ENCODE measurements at regions not wholly inside any gene's neighbourhood (a gene's known extent, or its start where the extent isn't known, plus 50 kb on each side); places are given as distances from the start of the nearest gene placed in this dataset.

- no CpG with 5 or more reads among the region's 2 CpGs for WGBS (ENCODE audit: extremely low coverage, insufficient read length, low lambda C conversion rate)
- Histone ChIP-seq H2BK15ac (ENCODE audit: low read depth, low read length) (no peak overlapping the region), H2AFZ (ENCODE audit: low read length) (no peak overlapping the region), H2BK120ac (ENCODE audit: low read depth, low read length, poor library complexity, severe bottlenecking) (no peak overlapping the region), H3K23me2 (ENCODE audit: insufficient read length, low read depth, low read length, poor library complexity, severe bottlenecking) (no peaks in the 10 kb centered on the region), H2AK5ac (ENCODE audit: insufficient read length, low read length) (no peak overlapping the region), H2BK20ac (ENCODE audit: low read depth, low read length, poor library complexity, severe bottlenecking) (no peak overlapping the region), H4K5ac (ENCODE audit: insufficient read length, low read depth, low read length) (no peak overlapping the region), H3K14ac (ENCODE audit: insufficient read depth, low read length) (no peak overlapping the region), H3T11ph (ENCODE audit: low read length) (no peak overlapping the region), H3K27ac (ENCODE audit: insufficient read length, low read depth, low read length) (no peak overlapping the region), H2BK12ac (ENCODE audit: insufficient read length, low read depth, low read length) (no peak overlapping the region), H3K27me3 (ENCODE audit: insufficient read depth, low read length) (no peaks in the 10 kb centered on the region), H3K23ac (ENCODE audit: insufficient read length, low read depth, low read length) (no peak overlapping the region), H3K4me2 (ENCODE audit: insufficient read depth, insufficient read length, low read length) (no peak overlapping the region), H3K9ac (ENCODE audit: extremely low read depth, insufficient read length, low read length) (no peak overlapping the region), H3K18ac (ENCODE audit: insufficient read length, low read depth, low read length) (no peak overlapping the region), H3K9me3 (ENCODE audit: control insufficient read depth, low read depth, low read length) (no peaks in the 10 kb centered on the region), H3K4ac (ENCODE audit: low read depth, low read length) (no peak overlapping the region), H4K91ac (ENCODE audit: insufficient read length, low read depth, low read length) (no peak overlapping the region), H4K20me1 (ENCODE audit: control insufficient read depth, insufficient read depth, insufficient read length) (no peaks in the 10 kb centered on the region), H4K8ac (replicated peaks; ENCODE audit: insufficient read length, low read depth, low read length) (no peak overlapping the region), H3K79me2 (ENCODE audit: insufficient read depth, low read length) (no peaks in the 10 kb centered on the region), H3K4me1 (ENCODE audit: insufficient read depth, low read length) (no peaks in the 10 kb centered on the region), H3K79me1 (ENCODE audit: insufficient read depth, low read depth, low read length, poor library complexity, severe bottlenecking) (no peaks in the 10 kb centered on the region), H3K56ac (ENCODE audit: insufficient read length, low read depth, low read length) (no peak overlapping the region), H2BK5ac (ENCODE audit: insufficient read length, low read length) (no peak overlapping the region)
- TF ChIP-seq, protein P1, sequence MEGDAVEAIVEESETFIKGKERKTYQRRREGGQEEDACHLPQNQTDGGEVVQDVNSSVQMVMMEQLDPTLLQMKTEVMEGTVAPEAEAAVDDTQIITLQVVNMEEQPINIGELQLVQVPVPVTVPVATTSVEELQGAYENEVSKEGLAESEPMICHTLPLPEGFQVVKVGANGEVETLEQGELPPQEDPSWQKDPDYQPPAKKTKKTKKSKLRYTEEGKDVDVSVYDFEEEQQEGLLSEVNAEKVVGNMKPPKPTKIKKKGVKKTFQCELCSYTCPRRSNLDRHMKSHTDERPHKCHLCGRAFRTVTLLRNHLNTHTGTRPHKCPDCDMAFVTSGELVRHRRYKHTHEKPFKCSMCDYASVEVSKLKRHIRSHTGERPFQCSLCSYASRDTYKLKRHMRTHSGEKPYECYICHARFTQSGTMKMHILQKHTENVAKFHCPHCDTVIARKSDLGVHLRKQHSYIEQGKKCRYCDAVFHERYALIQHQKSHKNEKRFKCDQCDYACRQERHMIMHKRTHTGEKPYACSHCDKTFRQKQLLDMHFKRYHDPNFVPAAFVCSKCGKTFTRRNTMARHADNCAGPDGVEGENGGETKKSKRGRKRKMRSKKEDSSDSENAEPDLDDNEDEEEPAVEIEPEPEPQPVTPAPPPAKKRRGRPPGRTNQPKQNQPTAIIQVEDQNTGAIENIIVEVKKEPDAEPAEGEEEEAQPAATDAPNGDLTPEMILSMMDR (conservative IDR thresholded peaks at IDR 0.05): no peak
- Mint-ChIP-seq H3K36me3 (ENCODE audit: insufficient read depth in 1 of 3, low read depth in 3 of 3) (no peaks in the 10 kb centered on the region), H3K27me3 (ENCODE audit: low read depth) (peaks cover 9% of the 10 kb centered on the region), H3K4me1 (no peaks in the 10 kb centered on the region), H3K9me3 (no peaks in the 10 kb centered on the region; a peak in 2 of 5 replicates), H3K4me3 (no peak overlapping the region), H3K27ac (no peak overlapping the region)
- DNase-seq: no peak
Observed at GRCh38 chr16:80427795-80428194, 113.0 kb upstream of the DYNLRB2 start.

Data from H9 (cell line).